ENCODE measurements at regions not wholly inside any gene's neighbourhood (a gene's known extent, or its start where the extent isn't known, plus 50 kb on each side); places are given as distances from the start of the nearest gene placed in this dataset.

- H3K27ac ChIP-seq (replicated peaks) = no peak overlapping the region
- no peak overlapping the region for H3K4me3 ChIP-seq (replicated peaks; ENCODE audit: insufficient read depth, low read length)
- no peaks in the 10 kb centered on the region for H3K27me3 ChIP-seq (ENCODE audit: insufficient read depth, poor library complexity, severe bottlenecking)
- TF ChIP-seq SPI1 (IDR thresholded peaks at IDR 0.05; ENCODE audit: borderline replicate concordance, low read depth) = no peak
- no peak for TF ChIP-seq GABPA (IDR thresholded peaks at IDR 0.05; ENCODE audit: low read depth)
- TF ChIP-seq REST (IDR thresholded peaks at IDR 0.05; ENCODE audit: insufficient replicate concordance, low read depth) = no peak
- TF ChIP-seq POLR2AphosphoS5 (IDR thresholded peaks at IDR 0.05; ENCODE audit: low read depth) = no peak
- no peak for TF ChIP-seq CTCF (IDR thresholded peaks at IDR 0.05; ENCODE audit: insufficient read depth, low read length)
- no peak for DNase-seq (ENCODE audit: low read depth in 1 of 2, low spot score in 1 of 2)
These were observed 1015.0 kb downstream of the SLITRK1 start for GRCh38 chr13:82867284-82867683.

GRCh38 chr13:82850644-82851043 lies 1031.6 kb downstream of the SLITRK1 start:
- Histone ChIP-seq H3K4me3 (replicated peaks; ENCODE audit: insufficient read depth, low read length) (no peak overlapping the region), H3K27me3 (ENCODE audit: insufficient read depth, poor library complexity, severe bottlenecking) (no peaks in the 10 kb centered on the region), H3K27ac (replicated peaks) (no peak overlapping the region)
- TF ChIP-seq GABPA (IDR thresholded peaks at IDR 0.05; ENCODE audit: low read depth) (no peak), SPI1 (IDR thresholded peaks at IDR 0.05; ENCODE audit: borderline replicate concordance, low read depth) (no peak), CTCF (IDR thresholded peaks at IDR 0.05; ENCODE audit: insufficient read depth, low read length) (no peak), POLR2AphosphoS5 (IDR thresholded peaks at IDR 0.05; ENCODE audit: low read depth) (no peak)
- DNase-seq (ENCODE audit: low read depth in 1 of 2, low spot score in 1 of 2) = no peak

GRCh38 chr13:82848766-82849165 lies 1033.5 kb downstream of the SLITRK1 start:
- DNase-seq (ENCODE audit: low read depth in 1 of 2, low spot score in 1 of 2) = no peak
- no peak overlapping the region for H3K27ac ChIP-seq (replicated peaks)
- no peak overlapping the region for H3K4me3 ChIP-seq (replicated peaks; ENCODE audit: insufficient read depth, low read length)
- no peak for TF ChIP-seq POLR2AphosphoS5 (IDR thresholded peaks at IDR 0.05; ENCODE audit: low read depth)
- TF ChIP-seq REST (IDR thresholded peaks at IDR 0.05; ENCODE audit: insufficient replicate concordance, low read depth) = no peak
- no peak for TF ChIP-seq SPI1 (IDR thresholded peaks at IDR 0.05; ENCODE audit: borderline replicate concordance, low read depth)
- no peak for TF ChIP-seq GABPA (IDR thresholded peaks at IDR 0.05; ENCODE audit: low read depth)
- TF ChIP-seq CTCF (IDR thresholded peaks at IDR 0.05; ENCODE audit: insufficient read depth, low read length) = no peak
- H3K27me3 ChIP-seq (ENCODE audit: insufficient read depth, poor library complexity, severe bottlenecking) = no peaks in the 10 kb centered on the region

GRCh38 chr13:82847595-82847994 lies 1034.7 kb downstream of the SLITRK1 start:
- H3K27me3 ChIP-seq (ENCODE audit: insufficient read depth, poor library complexity, severe bottlenecking) = no peaks in the 10 kb centered on the region
- TF ChIP-seq CTCF (IDR thresholded peaks at IDR 0.05; ENCODE audit: insufficient read depth, low read length) (no peak), SPI1 (IDR thresholded peaks at IDR 0.05; ENCODE audit: borderline replicate concordance, low read depth) (no peak), GABPA (IDR thresholded peaks at IDR 0.05; ENCODE audit: low read depth) (no peak), REST (IDR thresholded peaks at IDR 0.05; ENCODE audit: insufficient replicate concordance, low read depth) (no peak), POLR2AphosphoS5 (IDR thresholded peaks at IDR 0.05; ENCODE audit: low read depth) (no peak)
- no peak for DNase-seq (ENCODE audit: low read depth in 1 of 2, low spot score in 1 of 2)
- no peak overlapping the region for H3K27ac ChIP-seq (replicated peaks)
- H3K4me3 ChIP-seq (replicated peaks; ENCODE audit: insufficient read depth, low read length) = no peak overlapping the region

Data from HL-60 (cell line).